Stimulated activated CD8-positive, alpha-beta memory T cell treated with anti-CD3 and anti-CD28 coated beads, Interleukin-12 subunit alpha, Interleukin-12 subunit beta, amount 100 ng/mL, for 1 hour (primary cell): ENCODE measurements at regions not wholly inside any gene's neighbourhood (a gene's known extent, or its start where the extent isn't known, plus 50 kb on each side); places are given as distances from the start of the nearest gene placed in this dataset.

Experiments
- DNase-seq: peaks from one replicate; pipeline ENCODE4 v3.0.0-alpha.2; 2020; ENCODE audit warnings: low read depth

- no peak for DNase-seq
Measured at GRCh38 chrX:107560980-107561379, 67.3 kb upstream of the PRPS1 start.

- no peak for DNase-seq
Measured at GRCh38 chrX:107561468-107562215, 66.7 kb upstream of the PRPS1 start.

- no peak for DNase-seq
Measured at GRCh38 chrX:107562482-107562881, 65.8 kb upstream of the PRPS1 start.

GRCh38 chrX:107563824-107564223, 64.5 kb upstream of the PRPS1 start:
- no peak for DNase-seq

- DNase-seq, result no peak
Measured at GRCh38 chrX:107565015-107565414, 63.3 kb upstream of the PRPS1 start.

- DNase-seq, result no peak
Measured at GRCh38 chrX:107565931-107566603, 62.2 kb upstream of the PRPS1 start.

- no peak for DNase-seq
Measured at GRCh38 chrX:107566604-107567262, 61.6 kb upstream of the PRPS1 start.

- no peak for DNase-seq
Measured at GRCh38 chrX:107567370-107567769, 60.9 kb upstream of the PRPS1 start.

- DNase-seq, result no peak
Measured at GRCh38 chrX:107571296-107571998, 56.9 kb upstream of the PRPS1 start.

- no peak for DNase-seq
Measured at GRCh38 chrX:107573016-107573415, 55.3 kb upstream of the PRPS1 start.

- DNase-seq, result no peak
Measured at GRCh38 chrX:107574054-107574683, 54.1 kb upstream of the PRPS1 start.

GRCh38 chrX:107574711-107575110, 53.6 kb upstream of the PRPS1 start:
- DNase-seq, result no peak

- no peak for DNase-seq
Measured at GRCh38 chrX:107576392-107576791, 51.9 kb upstream of the PRPS1 start.

- no peak for DNase-seq
Measured at GRCh38 chrX:107576841-107577240, 51.5 kb upstream of the PRPS1 start.

GRCh38 chrX:107577933-107578332, 50.4 kb upstream of the PRPS1 start:
- no peak for DNase-seq
